Neural progenitor cell (in vitro differentiated cells): ENCODE measurements at regions not wholly inside any gene's neighbourhood (a gene's known extent, or its start where the extent isn't known, plus 50 kb on each side); places are given as distances from the start of the nearest gene placed in this dataset.

Experiments
- DNase-seq: peaks from one replicate; pipeline ENCODE4 v3.0.0-alpha.2; 2016; ENCODE audit warnings: low spot score
- H2AFZ ChIP-seq: fragments of 200-600 bp; sonication (generic); replicated peaks from 2 replicates; pipeline ENCODE4 v1.6.1; 2016; ENCODE audit warnings: antibody characterized with exemption
- H3F3A ChIP-seq: fragments of 200-600 bp; sonication (generic); 2 replicates; pipeline ENCODE4 v1.6.1; 2016; ENCODE audit warnings: antibody characterized with exemption, low read depth
- H3K27ac ChIP-seq: fragments of 200-600 bp; sonication (generic); 2 replicates; pipeline ENCODE4 v1.5.1; 2016; ENCODE audit warnings: mild to moderate bottlenecking
- H3K27me3 ChIP-seq: fragments of 200-600 bp; sonication (generic); 2 replicates; pipeline ENCODE4 v1.6.1; 2016; ENCODE audit warnings: mild to moderate bottlenecking, moderate library complexity
- H3K36me3 ChIP-seq: fragments of 200-600 bp; sonication (generic); 2 replicates; pipeline ENCODE4 v1.5.1; 2016
- H3K4me1 ChIP-seq: fragments of 200-600 bp; sonication (generic); 2 replicates; pipeline ENCODE4 v1.6.1; 2016; ENCODE audit warnings: mixed run types
- H3K4me2 ChIP-seq: fragments of 200-600 bp; sonication (generic); 2 replicates; pipeline ENCODE4 v1.6.1; 2016
- H3K4me3 ChIP-seq: fragments of 200-600 bp; sonication (generic); 2 replicates; pipeline ENCODE4 v1.5.1; 2016
- H3K79me2 ChIP-seq: fragments of 200-600 bp; sonication (generic); 2 replicates; pipeline ENCODE4 v1.6.1; 2016; ENCODE audit warnings: low read depth
- H3K9ac ChIP-seq: fragments of 200-600 bp; sonication (generic); 2 replicates; pipeline ENCODE4 v1.6.1; 2016
- H3K9me3 ChIP-seq: fragments of 200-600 bp; sonication (generic); 2 replicates; pipeline ENCODE4 v1.5.1; 2016; ENCODE audit warnings: low read depth
- H4K20me1 ChIP-seq: fragments of 200-600 bp; sonication (generic); 2 replicates; pipeline ENCODE4 v1.6.1; 2016; ENCODE audit warnings: low read depth
- H3K27ac Mint-ChIP-seq: 3 replicates; pipeline ENCODE4 v1.8.0; 2021; ENCODE audit warnings: mixed read lengths
- H3K27me3 Mint-ChIP-seq: 2 replicates; pipeline ENCODE4 v1.8.0; 2022; ENCODE audit warnings: low read depth, mild to moderate bottlenecking, inconsistent platforms, moderate library complexity, mixed read lengths; ENCODE audit not compliant: insufficient read depth
- H3K36me3 Mint-ChIP-seq: 3 replicates; pipeline ENCODE4 v1.8.0; 2021; ENCODE audit warnings: mixed read lengths
- H3K4me1 Mint-ChIP-seq: 3 replicates; pipeline ENCODE4 v1.8.0; 2021; ENCODE audit warnings: mixed read lengths
- H3K4me3 Mint-ChIP-seq: 3 replicates; pipeline ENCODE4 v1.8.0; 2021; ENCODE audit warnings: mild to moderate bottlenecking, moderate library complexity, mixed read lengths
- H3K9me3 Mint-ChIP-seq: 3 replicates; pipeline ENCODE4 v1.8.0; 2020; ENCODE audit warnings: mixed read lengths
- EZH2 ChIP-seq: fragments of 200-600 bp; sonication (generic); IDR thresholded peaks from 2 replicates; pipeline ENCODE4 v1.6.1; 2017; ENCODE audit warnings: antibody characterized with exemption, mild to moderate bottlenecking, moderate library complexity
- EZH2phosphoT487 ChIP-seq: fragments of 200-600 bp; sonication (generic); IDR thresholded peaks from 2 replicates; pipeline ENCODE4 v1.6.1; 2017; ENCODE audit warnings: antibody characterized with exemption
- TF ChIP-seq, protein P1 (sequence below): fragments of 200-600 bp; sonication (generic); IDR thresholded peaks from 2 replicates; pipeline ENCODE4 v1.5.1; 2017; ENCODE audit warnings: antibody characterized with exemption, mild to moderate bottlenecking

DNA sequence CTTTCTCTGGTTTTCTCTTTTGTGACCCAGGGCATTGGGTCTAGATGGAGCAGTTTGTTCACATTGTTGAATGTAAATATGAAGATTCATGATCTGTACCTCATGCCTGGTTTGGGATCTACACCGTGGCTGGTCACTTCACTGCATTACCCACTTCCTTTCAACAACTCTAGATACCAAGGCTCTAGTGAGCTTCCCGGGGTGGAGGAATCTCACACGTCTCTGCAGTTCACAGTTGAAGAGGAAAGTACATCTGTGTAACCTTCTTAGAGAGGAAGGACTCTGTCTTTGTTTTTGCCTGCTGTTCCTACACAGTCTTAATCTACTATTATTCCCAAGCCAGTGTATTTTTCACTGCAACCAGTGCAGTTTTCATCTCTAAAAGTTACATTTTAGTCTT is 574.8 kb downstream of the MBD2 start:
- Histone ChIP-seq H3K9ac (no peak overlapping the region), H3K4me1 (peaks cover 7% of the 10 kb centered on the region), H3K9me3 (no peaks in the 10 kb centered on the region), H3K27ac (no peak overlapping the region), H2AFZ (peak overlapping the region; percentile 70), H3K4me2 (no peak overlapping the region), H3F3A (no peaks in the 10 kb centered on the region), H4K20me1 (no peaks in the 10 kb centered on the region), H3K79me2 (no peaks in the 10 kb centered on the region), H3K27me3 (no peaks in the 10 kb centered on the region), H3K36me3 (no peaks in the 10 kb centered on the region), H3K4me3 (no peak overlapping the region)
- no peak overlapping the region for H3K4me3 Mint-ChIP-seq
- peaks cover 6% of the 10 kb centered on the region for H3K4me1 Mint-ChIP-seq
- no peaks in the 10 kb centered on the region for H3K9me3 Mint-ChIP-seq
- no peak for DNase-seq
- TF ChIP-seq EZH2: no peak
- TF ChIP-seq EZH2phosphoT487: no peak
- TF ChIP-seq, protein P1, sequence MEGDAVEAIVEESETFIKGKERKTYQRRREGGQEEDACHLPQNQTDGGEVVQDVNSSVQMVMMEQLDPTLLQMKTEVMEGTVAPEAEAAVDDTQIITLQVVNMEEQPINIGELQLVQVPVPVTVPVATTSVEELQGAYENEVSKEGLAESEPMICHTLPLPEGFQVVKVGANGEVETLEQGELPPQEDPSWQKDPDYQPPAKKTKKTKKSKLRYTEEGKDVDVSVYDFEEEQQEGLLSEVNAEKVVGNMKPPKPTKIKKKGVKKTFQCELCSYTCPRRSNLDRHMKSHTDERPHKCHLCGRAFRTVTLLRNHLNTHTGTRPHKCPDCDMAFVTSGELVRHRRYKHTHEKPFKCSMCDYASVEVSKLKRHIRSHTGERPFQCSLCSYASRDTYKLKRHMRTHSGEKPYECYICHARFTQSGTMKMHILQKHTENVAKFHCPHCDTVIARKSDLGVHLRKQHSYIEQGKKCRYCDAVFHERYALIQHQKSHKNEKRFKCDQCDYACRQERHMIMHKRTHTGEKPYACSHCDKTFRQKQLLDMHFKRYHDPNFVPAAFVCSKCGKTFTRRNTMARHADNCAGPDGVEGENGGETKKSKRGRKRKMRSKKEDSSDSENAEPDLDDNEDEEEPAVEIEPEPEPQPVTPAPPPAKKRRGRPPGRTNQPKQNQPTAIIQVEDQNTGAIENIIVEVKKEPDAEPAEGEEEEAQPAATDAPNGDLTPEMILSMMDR: no peak
- no peaks in the 10 kb centered on the region for H3K36me3 Mint-ChIP-seq
- H3K27me3 Mint-ChIP-seq: peaks cover 2% of the 10 kb centered on the region
- no peak overlapping the region for H3K27ac Mint-ChIP-seq

DNA sequence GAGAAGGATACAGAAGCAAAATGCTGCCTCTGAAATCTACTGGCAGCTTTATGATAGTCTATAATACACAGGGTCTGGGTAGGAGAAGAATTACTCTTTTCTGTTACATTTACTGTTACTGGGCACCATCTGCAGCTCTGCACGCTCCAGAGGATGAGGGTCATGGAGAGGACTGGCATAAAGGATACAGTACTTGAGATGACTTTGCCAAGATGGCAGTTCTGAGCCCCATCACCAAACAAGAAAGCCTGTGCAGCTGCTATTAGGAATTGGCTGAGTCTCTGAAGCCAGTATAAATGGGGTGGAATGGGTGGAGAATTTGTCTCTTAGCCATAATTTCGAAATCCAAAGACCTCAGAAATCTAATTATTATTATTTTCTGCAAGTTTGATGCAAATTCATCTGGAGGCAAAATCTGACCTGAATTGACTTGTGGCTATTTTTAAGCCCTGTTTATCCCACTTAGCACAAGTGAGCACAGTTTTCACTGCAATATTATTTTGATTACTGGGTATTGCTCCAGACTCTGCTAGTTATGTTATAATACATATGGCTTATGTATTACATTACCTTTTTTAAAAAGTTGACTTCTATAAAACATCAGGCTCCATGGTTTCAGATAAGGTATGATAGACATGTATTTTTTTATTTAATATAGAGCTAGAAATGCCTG is 579.5 kb downstream of the MBD2 start:
- Histone ChIP-seq H3K27ac (no peak overlapping the region), H3K27me3 (no peaks in the 10 kb centered on the region), H3K36me3 (no peaks in the 10 kb centered on the region), H3F3A (no peaks in the 10 kb centered on the region), H3K4me3 (no peak overlapping the region), H2AFZ (no peak overlapping the region), H3K9me3 (no peaks in the 10 kb centered on the region), H4K20me1 (no peaks in the 10 kb centered on the region), H3K4me1 (peaks cover 7% of the 10 kb centered on the region), H3K9ac (no peak overlapping the region), H3K79me2 (no peaks in the 10 kb centered on the region), H3K4me2 (no peak overlapping the region)
- H3K27ac Mint-ChIP-seq: no peak overlapping the region
- H3K27me3 Mint-ChIP-seq: peaks cover 4% of the 10 kb centered on the region
- H3K36me3 Mint-ChIP-seq: no peaks in the 10 kb centered on the region
- DNase-seq: no peak
- no peak overlapping the region for H3K4me3 Mint-ChIP-seq
- peaks cover 21% of the 10 kb centered on the region for H3K9me3 Mint-ChIP-seq
- H3K4me1 Mint-ChIP-seq: no peaks in the 10 kb centered on the region
- no peak for TF ChIP-seq EZH2
- TF ChIP-seq EZH2phosphoT487: no peak
- TF ChIP-seq, protein P1: no peak

- Mint-ChIP-seq H3K9me3 (peaks cover 23% of the 10 kb centered on the region), H3K36me3 (no peaks in the 10 kb centered on the region), H3K4me1 (no peaks in the 10 kb centered on the region), H3K27me3 (peaks cover 6% of the 10 kb centered on the region), H3K4me3 (no peak overlapping the region), H3K27ac (no peak overlapping the region)
- Histone ChIP-seq H2AFZ (no peak overlapping the region), H3K4me3 (no peak overlapping the region), H3K27ac (no peak overlapping the region), H3F3A (no peaks in the 10 kb centered on the region), H4K20me1 (no peaks in the 10 kb centered on the region), H3K36me3 (no peaks in the 10 kb centered on the region), H3K4me2 (no peak overlapping the region), H3K4me1 (no peaks in the 10 kb centered on the region), H3K27me3 (no peaks in the 10 kb centered on the region), H3K9ac (no peak overlapping the region), H3K9me3 (no peaks in the 10 kb centered on the region), H3K79me2 (no peaks in the 10 kb centered on the region)
- DNase-seq: no peak
- TF ChIP-seq, protein P1: no peak
- TF ChIP-seq EZH2phosphoT487 (no peak), EZH2 (no peak)
Measured at GRCh38 chr18:53639687-53640086, 584.8 kb downstream of the MBD2 start.
